Hematopoietic multipotent progenitor cell treated with erythropoietin and hydrocortisone succinate and interleukin-3 and kit ligand, for 4 days (in vitro differentiated cells): ENCODE measurements at regions not wholly inside any gene's neighbourhood (a gene's known extent, or its start where the extent isn't known, plus 50 kb on each side); places are given as distances from the start of the nearest gene placed in this dataset.
"Not testable (repeated sequence)": the region's sequence is repeated elsewhere in the genome, so short reads cannot be mapped to it uniquely, and the experiment has no call there.

Experiments
- DNase-seq: peaks from one replicate; pipeline ENCODE4 v3.0.0-alpha.2; 2015

GRCh38 chr3:191148131-191148530 lies 50.9 kb upstream of the OSTN start:
- DNase-seq: no peak

- no peak for DNase-seq
These were observed 55.8 kb upstream of the OSTN start for GRCh38 chr3:191143224-191143623.

DNA sequence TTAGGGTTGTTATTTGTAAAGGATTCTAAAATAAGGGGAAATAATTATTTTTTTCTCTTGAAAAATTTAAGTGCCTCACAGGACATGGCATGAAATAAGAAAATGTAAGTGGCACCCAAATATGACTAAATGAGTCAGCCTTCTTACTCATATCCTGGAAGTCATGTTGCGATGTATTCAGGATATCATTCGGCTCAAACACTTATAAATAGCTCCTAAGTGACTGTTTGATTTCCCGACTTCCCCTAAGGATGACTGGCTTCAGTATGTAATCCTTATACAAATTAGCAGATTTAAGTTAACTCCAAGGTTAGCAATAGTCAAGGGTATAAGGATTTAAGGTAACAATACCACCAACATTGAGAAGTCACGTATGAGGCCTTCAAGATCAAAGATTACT lies 57.3 kb upstream of the OSTN start:
- DNase-seq: no peak

DNA sequence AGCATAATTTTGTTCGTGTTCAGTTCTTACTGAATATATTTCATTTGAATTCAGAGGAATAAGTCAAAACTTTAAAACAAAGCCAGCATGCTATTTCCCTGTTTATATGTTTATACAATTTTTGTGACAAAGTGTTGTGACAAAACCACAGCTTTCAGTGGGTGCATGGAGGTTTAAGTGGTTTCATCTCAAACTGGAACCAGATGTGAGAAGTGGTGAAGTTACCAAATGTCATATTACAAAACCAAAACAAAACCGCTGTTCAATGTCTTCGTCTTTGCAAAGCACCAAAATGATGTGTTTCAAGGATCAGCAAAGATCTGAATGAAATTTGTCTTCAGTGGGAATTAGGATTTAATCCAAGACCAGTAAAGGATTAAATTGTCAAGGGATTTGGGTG lies 59.3 kb upstream of the OSTN start:
- DNase-seq: no peak

- DNase-seq: no peak
These were observed 60.1 kb upstream of the OSTN start for GRCh38 chr3:191138937-191139336.

- no peak for DNase-seq
These were observed 61.3 kb upstream of the OSTN start for GRCh38 chr3:191137708-191138107.

- DNase-seq: peak; percentile 35
These were observed 62.7 kb upstream of the OSTN start for GRCh38 chr3:191136347-191136746.

GRCh38 chr3:191135175-191135574 lies 63.9 kb upstream of the OSTN start:
- DNase-seq: no peak

- no peak for DNase-seq
These were observed 65.7 kb upstream of the OSTN start for GRCh38 chr3:191133359-191133758.

DNA sequence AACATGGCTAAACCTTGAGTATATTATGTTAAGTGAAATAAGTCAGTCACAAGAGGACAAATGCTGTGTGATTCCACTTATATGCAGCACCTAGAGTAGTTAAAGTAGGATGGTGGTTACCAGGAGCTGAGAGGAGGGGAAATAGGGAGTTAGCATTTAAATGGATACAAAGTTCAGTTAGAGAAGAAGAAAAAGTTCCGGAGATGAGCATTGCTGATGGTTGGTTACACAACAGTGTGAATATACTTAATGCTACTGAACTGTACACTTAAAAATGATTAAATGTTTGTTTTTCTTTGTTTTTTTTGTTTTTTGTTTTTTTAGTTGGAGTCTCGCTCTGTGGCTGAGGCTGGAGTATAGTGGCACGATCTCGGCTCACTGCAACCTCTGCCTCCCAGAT lies 67.7 kb upstream of the OSTN start:
- no peak for DNase-seq

- DNase-seq: not testable (repeated sequence)
These were observed 74.2 kb upstream of the OSTN start for GRCh38 chr3:191124891-191125290.

DNA sequence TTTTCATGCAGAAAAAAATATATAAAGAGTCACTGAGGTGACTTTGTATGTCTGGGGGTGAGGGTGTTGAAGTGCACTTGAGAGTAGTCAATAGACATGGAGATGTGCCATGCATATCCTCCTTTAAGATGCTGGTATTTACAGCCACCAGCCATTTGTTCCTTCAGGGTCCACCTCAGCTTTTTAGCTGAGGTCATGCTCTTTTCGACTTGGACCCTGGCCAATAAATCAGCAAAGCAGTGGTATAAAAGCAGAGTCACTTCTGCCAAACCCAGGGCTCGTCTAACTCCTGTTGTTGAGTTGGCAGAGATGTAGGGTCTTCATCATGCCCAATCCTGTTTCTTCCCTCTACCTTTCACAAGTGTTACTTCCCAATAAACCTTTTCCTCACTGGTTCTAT lies 75.1 kb upstream of the OSTN start:
- DNase-seq: no peak

DNA sequence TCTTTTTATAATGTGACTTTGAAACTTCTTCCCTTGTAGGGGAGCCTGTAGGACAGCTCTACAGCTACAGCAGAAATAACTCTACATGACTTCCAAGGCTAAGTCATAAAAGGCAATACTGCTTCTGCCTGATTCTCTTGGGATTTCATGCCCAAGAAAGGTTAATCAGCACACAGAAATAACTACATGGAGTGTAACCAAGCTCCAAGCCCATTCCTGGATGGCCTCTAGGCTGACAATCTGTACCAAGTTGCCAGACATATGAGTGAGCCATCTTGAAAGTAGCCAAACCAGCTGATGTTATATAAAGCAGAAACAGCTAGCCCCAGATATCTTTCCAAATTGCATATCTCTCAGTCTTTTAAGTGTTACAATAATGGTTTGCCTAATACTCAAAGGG lies 75.8 kb upstream of the OSTN start:
- no peak for DNase-seq

GRCh38 chr3:191120447-191121298 lies 78.4 kb upstream of the OSTN start:
- no peak for DNase-seq

DNA sequence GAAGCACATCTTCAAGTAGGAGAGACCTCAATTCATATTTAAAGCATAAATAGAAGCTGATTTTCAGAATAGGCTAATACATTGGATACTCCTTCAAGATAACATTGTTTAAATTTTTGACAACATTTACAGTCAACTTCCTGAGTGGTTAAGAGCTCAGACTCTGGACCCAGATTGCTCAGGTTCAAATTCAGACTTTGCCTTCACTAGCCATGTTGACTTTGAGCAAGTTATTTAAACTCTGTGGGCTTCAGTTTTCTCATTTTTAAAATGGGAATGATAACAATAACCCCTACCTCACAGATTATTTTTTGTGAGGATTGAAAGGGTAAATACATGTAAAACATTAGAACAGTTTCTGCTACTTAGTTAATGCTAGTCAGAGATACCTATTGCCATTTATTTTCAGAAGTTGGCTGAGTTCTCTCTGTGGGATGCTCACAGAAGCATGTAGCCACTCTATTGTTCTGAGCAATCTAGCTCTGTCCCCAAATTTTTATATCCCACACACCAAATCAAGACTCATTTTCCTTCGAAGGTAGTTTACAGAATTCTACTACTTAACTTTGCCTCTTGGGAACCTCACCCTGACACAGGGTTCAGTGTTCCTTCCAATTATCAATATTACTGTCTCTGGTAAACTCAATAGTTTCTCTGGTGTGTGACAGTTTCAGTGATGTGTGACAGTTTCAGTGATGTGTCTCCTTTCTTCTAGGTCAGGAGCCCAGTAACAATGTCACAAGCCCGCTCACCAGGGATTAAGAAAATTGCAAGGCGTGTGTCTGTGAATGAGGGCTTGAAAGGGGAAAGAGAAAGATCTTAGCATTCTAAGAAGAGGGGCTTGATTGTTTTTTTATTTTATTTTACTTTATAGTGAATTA lies 79.4 kb upstream of the OSTN start:
- DNase-seq: no peak

DNA sequence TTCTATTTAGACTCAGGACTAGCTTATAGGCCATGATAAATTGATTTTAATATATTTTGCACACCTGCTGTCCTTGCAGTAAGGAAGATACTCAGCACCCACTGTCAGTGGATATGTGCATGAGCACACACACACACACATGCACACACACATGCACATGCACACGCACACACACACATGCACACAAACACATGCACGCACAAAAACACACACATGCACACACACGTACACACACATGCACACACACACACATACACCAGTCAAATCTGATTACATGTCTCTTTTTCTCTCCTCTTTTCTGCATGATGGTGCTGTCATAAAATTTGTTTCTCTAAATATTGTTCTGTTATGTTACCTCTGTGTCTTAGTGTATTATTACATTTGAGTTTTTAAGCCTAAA lies 87.3 kb upstream of the OSTN start:
- DNase-seq: no peak

DNA sequence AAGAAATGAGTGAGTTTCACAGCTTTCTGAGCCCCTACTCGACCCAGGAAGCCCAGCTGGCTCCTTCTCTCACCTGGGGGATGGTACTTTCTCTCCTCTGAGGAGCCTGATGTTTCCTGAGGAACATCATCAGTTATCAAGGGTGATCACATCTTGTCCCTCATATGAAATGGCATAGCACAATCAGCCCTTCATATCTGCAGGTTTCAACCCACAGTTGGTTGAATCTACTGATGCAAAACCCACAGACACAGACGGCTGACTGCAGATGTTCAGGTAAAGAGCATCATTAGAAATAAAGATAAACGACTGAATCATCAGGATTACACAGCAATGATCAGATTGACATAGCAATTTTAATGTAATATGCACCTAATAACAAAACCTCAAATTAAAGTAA lies 93.6 kb upstream of the OSTN start:
- no peak for DNase-seq

GRCh38 chr3:191100516-191100915 lies 98.5 kb upstream of the OSTN start:
- no peak for DNase-seq

- DNase-seq: no peak
These were observed 104.8 kb upstream of the OSTN start for GRCh38 chr3:191094057-191094845.

- DNase-seq: no peak
These were observed 111.7 kb upstream of the OSTN start for GRCh38 chr3:191087391-191087790.

- DNase-seq: no peak
These were observed 114.0 kb upstream of the OSTN start for GRCh38 chr3:191085091-191085490.

DNA sequence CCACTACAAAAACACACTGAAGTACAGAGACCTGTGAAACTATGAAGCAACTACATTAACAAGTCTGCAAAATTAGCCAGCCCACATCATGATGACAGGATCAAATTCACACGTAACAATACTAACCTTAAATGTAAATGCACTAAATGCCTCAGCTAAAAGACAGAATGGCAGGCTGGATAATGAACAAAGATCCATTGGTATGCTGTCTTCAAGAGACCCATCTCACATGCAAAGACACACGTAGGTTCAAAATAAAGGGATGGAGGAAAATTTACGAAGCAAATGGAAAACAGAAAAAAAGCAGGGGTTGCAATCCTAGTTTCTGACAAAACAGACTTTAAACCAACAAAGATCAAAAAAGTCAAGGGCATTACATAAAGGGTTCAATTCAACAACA lies 120.1 kb upstream of the OSTN start:
- not testable (repeated sequence) for DNase-seq

GRCh38 chr3:191076903-191077552 lies 122.0 kb upstream of the OSTN start:
- DNase-seq: no peak
